Calu3 (cell line): ENCODE measurements at regions not wholly inside any gene's neighbourhood (a gene's known extent, or its start where the extent isn't known, plus 50 kb on each side); places are given as distances from the start of the nearest gene placed in this dataset.

Source experiments
- BruUV-seq: library from RNA; stranded (reverse); fragments of 400-500 nt; replicated peaks from 2 replicates; lab custom pipeline; 2021; lab: Mats Ljungman, UMichigan
- CTCF ChIA-PET: fragments of 300-600 bp; sonication (Branson Sonifier 250); formaldehyde crosslinking; loops from one replicate; lab custom pipeline; 2022; ENCODE audit warnings: antibody characterized with exemption; lab: Charles Lee
- DNase-seq: peaks from one replicate; pipeline ENCODE4 v3.0.0; 2022
- H3K27ac Mint-ChIP-seq: one replicate; pipeline ENCODE4 v1.8.0; 2022; ENCODE audit warnings: mixed read lengths; ENCODE audit not compliant: unreplicated experiment
- H3K27me3 Mint-ChIP-seq: one replicate; pipeline ENCODE4 v1.8.0; 2022; ENCODE audit warnings: mixed read lengths; ENCODE audit not compliant: unreplicated experiment
- H3K36me3 Mint-ChIP-seq: one replicate; pipeline ENCODE4 v1.8.0; 2022; ENCODE audit warnings: mild to moderate bottlenecking, moderate library complexity, mixed read lengths; ENCODE audit not compliant: insufficient read depth, unreplicated experiment
- H3K4me1 Mint-ChIP-seq: one replicate; pipeline ENCODE4 v1.8.0; 2022; ENCODE audit warnings: mild to moderate bottlenecking, low read depth, mixed read lengths; ENCODE audit not compliant: unreplicated experiment
- H3K4me3 Mint-ChIP-seq: one replicate; pipeline ENCODE4 v1.8.0; 2022; ENCODE audit warnings: mild to moderate bottlenecking, low read depth, moderate library complexity, mixed read lengths; ENCODE audit not compliant: unreplicated experiment
- H3K9me3 Mint-ChIP-seq: one replicate; pipeline ENCODE4 v1.8.0; 2022; ENCODE audit warnings: low read depth, mixed read lengths; ENCODE audit not compliant: unreplicated experiment
- CTCF ChIP-seq: fragments of 200-600 bp; IDR thresholded peaks from one replicate; pipeline ENCODE4 v1.8.0; 2022; ENCODE audit warnings: antibody characterized with exemption; ENCODE audit not compliant: unreplicated experiment
- intact Hi-C: fragments of 100-400 bp; cut with micrococcal nuclease; formaldehyde crosslinking; loops from one replicate; pipeline ENCODE4 v1.10.0; 2022; ENCODE audit not compliant: unreplicated experiment

- BruUV-seq = no TSS peak
- no peak for DNase-seq
- no peak overlapping the region for H3K27ac Mint-ChIP-seq
- H3K9me3 Mint-ChIP-seq = no peaks in the 10 kb centered on the region
- intact Hi-C loops = no loop called here
- CTCF ChIA-PET = interaction anchor here (0.9 kb wide), 1 partner anchor 42 kb away, joined by 3 read pairs; no protein-coding TSS in a partner anchor
- peaks cover 9% of the 10 kb centered on the region for H3K4me1 Mint-ChIP-seq
- no peaks in the 10 kb centered on the region for H3K36me3 Mint-ChIP-seq
- no peak overlapping the region for H3K4me3 Mint-ChIP-seq
- TF ChIP-seq CTCF = no peak
- no peaks in the 10 kb centered on the region for H3K27me3 Mint-ChIP-seq
Measured at GRCh38 chr2:67057123-67057522, 340.0 kb upstream of the ETAA1 start.

- CTCF ChIA-PET = interaction anchor here (0.9 kb wide), 1 partner anchor 43 kb away, joined by 3 read pairs; no protein-coding TSS in a partner anchor
- Mint-ChIP-seq H3K27ac (no peak overlapping the region), H3K4me1 (peaks cover 9% of the 10 kb centered on the region), H3K36me3 (no peaks in the 10 kb centered on the region), H3K9me3 (no peaks in the 10 kb centered on the region), H3K27me3 (no peaks in the 10 kb centered on the region), H3K4me3 (no peak overlapping the region)
- no peak for TF ChIP-seq CTCF
- BruUV-seq = no TSS peak
- DNase-seq = no peak
- intact Hi-C loops = no loop called here
Measured at GRCh38 chr2:67057901-67058703, 339.0 kb upstream of the ETAA1 start.

- Mint-ChIP-seq H3K27me3 (peaks cover 18% of the 10 kb centered on the region), H3K4me3 (no peak overlapping the region), H3K9me3 (no peaks in the 10 kb centered on the region), H3K4me1 (no peaks in the 10 kb centered on the region), H3K27ac (no peak overlapping the region), H3K36me3 (no peaks in the 10 kb centered on the region)
- DNase-seq = no peak
- no TSS peak for BruUV-seq
- CTCF ChIA-PET = no interaction called here
- intact Hi-C loops = no loop called here
- TF ChIP-seq CTCF = no peak
Measured at GRCh38 chr2:67065046-67065445, 332.1 kb upstream of the ETAA1 start.

- peaks cover 18% of the 10 kb centered on the region for H3K27me3 Mint-ChIP-seq
- no peaks in the 10 kb centered on the region for H3K9me3 Mint-ChIP-seq
- CTCF ChIA-PET = no interaction called here
- no peak for DNase-seq
- no peak for TF ChIP-seq CTCF
- intact Hi-C loops = no loop called here
- H3K27ac Mint-ChIP-seq = no peak overlapping the region
- no peaks in the 10 kb centered on the region for H3K4me1 Mint-ChIP-seq
- H3K4me3 Mint-ChIP-seq = no peak overlapping the region
- no TSS peak for BruUV-seq
- no peaks in the 10 kb centered on the region for H3K36me3 Mint-ChIP-seq
Measured at GRCh38 chr2:67066782-67067181, 330.4 kb upstream of the ETAA1 start.
